ENCODE measurements at regions not wholly inside any gene's neighbourhood (a gene's known extent, or its start where the extent isn't known, plus 50 kb on each side); places are given as distances from the start of the nearest gene placed in this dataset.
A peak's percentile ranks its signal among the peaks of the same experiment; 100 is the strongest.

DNA sequence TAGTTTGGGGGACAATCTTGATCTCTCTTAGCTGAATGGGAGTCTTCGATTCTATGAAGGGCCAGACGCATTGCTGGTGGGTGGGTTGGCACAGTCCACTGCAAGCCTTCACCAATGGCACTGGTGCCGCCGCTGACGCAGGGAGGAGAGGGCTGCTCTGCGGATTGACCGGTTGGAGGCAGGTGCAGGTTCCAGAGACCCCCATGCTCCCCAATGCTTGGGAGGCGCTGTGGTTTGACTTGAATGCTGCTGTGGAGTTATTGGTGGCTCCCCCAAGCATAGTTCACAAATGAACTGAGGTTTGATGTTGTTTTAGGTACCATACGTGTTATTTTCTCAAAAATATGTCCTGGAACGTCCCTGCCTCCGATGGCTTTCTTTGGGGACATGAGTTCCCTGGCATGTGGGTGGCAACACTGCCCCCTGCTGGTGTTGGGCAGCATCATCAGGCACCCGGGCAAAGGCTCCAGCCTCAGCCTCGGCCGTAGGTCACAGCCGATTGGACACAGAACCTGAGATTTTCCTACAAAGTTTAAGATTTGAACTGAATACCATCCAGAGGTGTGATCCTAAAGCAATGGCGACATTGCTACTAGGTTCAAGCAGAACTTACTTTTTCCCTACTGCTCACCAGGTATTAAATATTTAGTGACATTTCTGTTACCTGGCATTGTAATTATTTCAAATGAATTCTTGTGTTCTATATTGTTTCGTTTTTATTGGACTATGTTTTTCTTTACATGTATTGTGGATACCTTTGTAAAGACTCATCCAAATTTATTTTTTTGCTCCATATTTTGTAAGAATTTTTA lies 95.5 kb downstream of the ANKRD10 start:
- TF ChIP-seq, protein P1, sequence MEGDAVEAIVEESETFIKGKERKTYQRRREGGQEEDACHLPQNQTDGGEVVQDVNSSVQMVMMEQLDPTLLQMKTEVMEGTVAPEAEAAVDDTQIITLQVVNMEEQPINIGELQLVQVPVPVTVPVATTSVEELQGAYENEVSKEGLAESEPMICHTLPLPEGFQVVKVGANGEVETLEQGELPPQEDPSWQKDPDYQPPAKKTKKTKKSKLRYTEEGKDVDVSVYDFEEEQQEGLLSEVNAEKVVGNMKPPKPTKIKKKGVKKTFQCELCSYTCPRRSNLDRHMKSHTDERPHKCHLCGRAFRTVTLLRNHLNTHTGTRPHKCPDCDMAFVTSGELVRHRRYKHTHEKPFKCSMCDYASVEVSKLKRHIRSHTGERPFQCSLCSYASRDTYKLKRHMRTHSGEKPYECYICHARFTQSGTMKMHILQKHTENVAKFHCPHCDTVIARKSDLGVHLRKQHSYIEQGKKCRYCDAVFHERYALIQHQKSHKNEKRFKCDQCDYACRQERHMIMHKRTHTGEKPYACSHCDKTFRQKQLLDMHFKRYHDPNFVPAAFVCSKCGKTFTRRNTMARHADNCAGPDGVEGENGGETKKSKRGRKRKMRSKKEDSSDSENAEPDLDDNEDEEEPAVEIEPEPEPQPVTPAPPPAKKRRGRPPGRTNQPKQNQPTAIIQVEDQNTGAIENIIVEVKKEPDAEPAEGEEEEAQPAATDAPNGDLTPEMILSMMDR (IDR thresholded peaks at IDR 0.05) = peak; percentile 98
- TF ChIP-seq, protein P2, sequence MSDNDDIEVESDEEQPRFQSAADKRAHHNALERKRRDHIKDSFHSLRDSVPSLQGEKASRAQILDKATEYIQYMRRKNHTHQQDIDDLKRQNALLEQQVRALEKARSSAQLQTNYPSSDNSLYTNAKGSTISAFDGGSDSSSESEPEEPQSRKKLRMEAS (IDR thresholded peaks at IDR 0.05; ENCODE audit: low read depth) = peak; percentile 30; the same call in 1 of the 2 replicates
- TF ChIP-seq EZH2phosphoT487 (IDR thresholded peaks at IDR 0.05; ENCODE audit: borderline replicate concordance, low read depth) (no peak), GABPA (IDR thresholded peaks at IDR 0.05; ENCODE audit: low read depth) (no peak), MXI1 (IDR thresholded peaks at IDR 0.05; ENCODE audit: low read depth, low read length) (no peak), RFX5 (IDR thresholded peaks at IDR 0.05; ENCODE audit: low read length) (no peak), NRF1 (IDR thresholded peaks at IDR 0.05; ENCODE audit: low read depth, low read length) (no peak), TAF1 (IDR thresholded peaks at IDR 0.05; ENCODE audit: borderline replicate concordance, low read depth, low read length) (no peak), CHD2 (IDR thresholded peaks at IDR 0.05; ENCODE audit: low read length, partially characterized antibody) (no peak), RAD21 (IDR thresholded peaks at IDR 0.05; ENCODE audit: low read length) (peak; percentile 92), NFIC (IDR thresholded peaks at IDR 0.05; ENCODE audit: borderline replicate concordance) (no peak)
- TF ChIP-seq, protein P3, sequence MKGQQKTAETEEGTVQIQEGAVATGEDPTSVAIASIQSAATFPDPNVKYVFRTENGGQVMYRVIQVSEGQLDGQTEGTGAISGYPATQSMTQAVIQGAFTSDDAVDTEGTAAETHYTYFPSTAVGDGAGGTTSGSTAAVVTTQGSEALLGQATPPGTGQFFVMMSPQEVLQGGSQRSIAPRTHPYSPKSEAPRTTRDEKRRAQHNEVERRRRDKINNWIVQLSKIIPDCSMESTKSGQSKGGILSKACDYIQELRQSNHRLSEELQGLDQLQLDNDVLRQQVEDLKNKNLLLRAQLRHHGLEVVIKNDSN (IDR thresholded peaks at IDR 0.05; ENCODE audit: borderline replicate concordance, low read depth) = no peak

Data from SK-N-SH (cell line).